ENCODE measurements at regions not wholly inside any gene's neighbourhood (a gene's known extent, or its start where the extent isn't known, plus 50 kb on each side); places are given as distances from the start of the nearest gene placed in this dataset.

DNA sequence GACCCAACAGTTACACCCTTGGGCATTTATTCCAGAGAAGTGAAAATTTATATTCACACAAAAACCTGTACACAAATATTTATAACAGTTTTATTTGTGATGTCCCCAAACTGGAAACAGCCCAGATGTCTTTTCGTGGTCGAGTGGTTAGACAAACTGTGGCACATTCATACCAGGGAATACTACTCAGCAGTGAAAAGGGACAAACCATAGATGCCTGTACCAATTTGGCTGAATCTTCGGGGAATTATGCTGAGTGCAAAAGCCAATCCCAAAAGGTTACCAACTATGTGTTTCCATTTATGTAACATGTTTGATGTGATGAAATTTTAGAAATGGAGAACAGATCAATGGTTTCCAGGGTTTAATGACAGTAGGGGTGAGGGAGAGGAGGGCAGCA is 154.3 kb downstream of the GLI2 start:
- H3K9me3 Mint-ChIP-seq: no peaks in the 10 kb centered on the region
- no peaks in the 10 kb centered on the region for H3K4me1 Mint-ChIP-seq
- DNase-seq (ENCODE audit: low spot score in 2 of 2) (no peak), ATAC-seq (replicated peaks; ENCODE audit: extremely low read depth, poor library complexity, severe bottlenecking) (no peak)
- peaks cover 15% of the 10 kb centered on the region for H3K27me3 Mint-ChIP-seq
- H3K36me3 Mint-ChIP-seq (ENCODE audit: insufficient read depth): no peaks in the 10 kb centered on the region
- no peak overlapping the region for H3K27ac Mint-ChIP-seq (ENCODE audit: low read depth)
- no peak overlapping the region for H3K4me3 Mint-ChIP-seq

DNA sequence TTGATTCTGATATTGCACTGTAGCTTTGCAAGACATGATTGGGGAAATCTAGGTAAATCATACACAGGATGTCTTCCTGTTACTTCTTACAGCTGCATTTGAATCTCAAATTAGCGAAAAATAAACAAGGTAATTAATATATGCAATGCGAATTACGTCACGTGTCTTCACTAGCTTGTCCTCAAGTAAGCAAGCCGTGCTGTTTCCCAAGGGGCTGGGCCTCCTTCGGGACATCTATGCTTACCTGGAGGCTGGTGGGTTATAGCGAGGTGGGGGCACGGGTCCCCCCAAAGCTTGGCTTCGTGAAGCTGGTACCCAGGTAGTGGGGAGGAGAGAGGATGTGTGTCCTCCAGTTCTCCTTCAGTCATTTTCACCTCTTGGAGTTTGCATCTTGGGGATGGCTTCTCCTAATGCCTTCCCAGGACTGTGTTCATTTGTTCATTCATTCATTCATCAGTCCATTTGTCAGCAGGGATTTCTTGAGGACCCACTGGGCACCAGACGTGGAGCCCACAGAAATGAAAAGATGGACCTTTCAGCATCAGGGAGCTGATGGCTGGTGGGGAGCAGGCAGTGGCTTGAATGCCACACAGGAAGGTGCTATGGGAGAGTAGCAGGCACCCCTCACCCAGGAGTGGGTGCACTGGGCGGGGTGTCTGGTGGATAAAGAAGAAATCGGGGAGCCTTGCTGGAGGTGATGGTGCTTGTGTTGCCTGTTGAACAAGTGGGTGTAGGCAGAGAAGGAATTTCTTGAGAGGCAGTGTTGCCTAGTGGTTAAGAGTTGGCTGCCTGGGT is 155.1 kb downstream of the GLI2 start:
- no peak overlapping the region for H3K4me3 Mint-ChIP-seq
- no peak for ATAC-seq (replicated peaks; ENCODE audit: extremely low read depth, poor library complexity, severe bottlenecking)
- DNase-seq (ENCODE audit: low spot score in 2 of 2): no peak
- no peaks in the 10 kb centered on the region for H3K36me3 Mint-ChIP-seq (ENCODE audit: insufficient read depth)
- no peak overlapping the region for H3K27ac Mint-ChIP-seq (ENCODE audit: low read depth)
- no peaks in the 10 kb centered on the region for H3K9me3 Mint-ChIP-seq
- H3K4me1 Mint-ChIP-seq: no peaks in the 10 kb centered on the region
- peaks cover 6% of the 10 kb centered on the region for H3K27me3 Mint-ChIP-seq

DNA sequence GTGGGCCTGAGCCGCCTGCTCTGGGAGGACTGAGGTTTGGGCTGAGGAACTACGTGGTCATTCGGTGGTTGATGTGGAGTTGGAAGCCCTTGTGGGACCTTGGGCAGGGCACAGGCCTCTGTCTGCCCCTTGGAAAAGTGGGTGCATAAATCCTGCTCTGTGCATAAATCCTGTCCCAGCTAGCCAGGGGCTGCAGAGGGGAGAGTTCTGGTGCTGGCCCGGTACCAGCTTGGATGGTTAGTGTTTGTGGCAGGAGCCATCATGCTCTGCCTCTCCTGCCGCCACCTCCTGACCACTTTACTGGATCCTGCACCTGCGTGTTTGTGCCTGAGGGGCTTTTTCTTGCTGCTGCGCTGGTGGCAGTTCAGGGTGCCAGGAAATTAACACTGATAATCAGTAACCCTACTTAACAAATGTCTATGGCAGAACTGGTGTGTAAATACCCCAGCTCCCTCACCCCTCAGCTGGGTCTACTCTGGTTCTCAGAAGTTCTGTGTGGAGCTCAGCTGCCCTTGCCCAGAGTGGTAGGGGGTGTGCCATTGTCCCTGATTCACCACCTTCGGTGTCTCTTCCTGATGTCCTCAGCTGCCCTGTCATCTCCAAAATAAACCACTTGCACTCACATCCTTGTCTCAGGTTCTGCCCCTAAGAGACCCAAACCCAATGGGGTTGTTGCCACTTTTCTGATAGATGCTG is 156.8 kb downstream of the GLI2 start:
- DNase-seq (ENCODE audit: low spot score in 2 of 2) (no peak), ATAC-seq (replicated peaks; ENCODE audit: extremely low read depth, poor library complexity, severe bottlenecking) (no peak)
- Mint-ChIP-seq H3K4me3 (no peak overlapping the region), H3K9me3 (no peaks in the 10 kb centered on the region), H3K27me3 (no peaks in the 10 kb centered on the region), H3K36me3 (ENCODE audit: insufficient read depth) (no peaks in the 10 kb centered on the region), H3K27ac (ENCODE audit: low read depth) (no peak overlapping the region), H3K4me1 (no peaks in the 10 kb centered on the region)

DNA sequence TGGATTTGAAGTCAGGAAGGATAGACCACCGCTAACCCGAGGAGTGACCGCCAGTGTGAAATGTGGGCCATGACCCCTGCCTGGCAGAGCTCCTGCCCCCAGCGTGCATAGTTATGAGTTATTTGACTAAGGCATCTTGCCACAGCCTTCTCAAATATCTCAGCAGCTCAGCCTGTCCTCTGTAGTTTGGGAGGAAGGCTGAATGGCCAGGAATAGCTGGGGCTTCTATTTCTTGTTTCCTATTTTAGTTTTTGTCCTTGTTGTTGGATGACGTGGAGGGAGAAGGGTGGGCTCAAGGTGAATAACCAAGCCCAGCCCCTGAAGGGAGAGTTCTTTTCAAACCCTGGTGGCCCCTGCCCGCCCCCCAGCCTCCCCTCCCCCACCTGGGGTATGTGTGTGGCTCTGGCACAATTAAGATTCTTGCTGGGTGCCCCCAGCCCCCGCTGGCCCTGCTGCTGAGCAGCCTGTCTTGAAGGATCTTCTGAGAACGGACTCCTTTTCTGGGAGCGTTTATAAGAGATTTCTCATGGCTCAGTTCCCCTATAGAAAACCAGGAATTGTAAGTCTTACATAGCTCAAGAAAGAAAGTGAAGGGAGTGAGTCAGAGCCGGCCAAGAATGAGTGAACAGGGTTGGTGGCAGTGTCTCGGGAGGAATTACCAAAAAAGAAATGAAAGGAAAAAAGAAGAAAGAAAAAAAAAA is 157.4 kb downstream of the GLI2 start:
- no peak overlapping the region for H3K4me3 Mint-ChIP-seq
- H3K27me3 Mint-ChIP-seq: no peaks in the 10 kb centered on the region
- ATAC-seq (replicated peaks; ENCODE audit: extremely low read depth, poor library complexity, severe bottlenecking): no peak
- no peaks in the 10 kb centered on the region for H3K9me3 Mint-ChIP-seq
- H3K36me3 Mint-ChIP-seq (ENCODE audit: insufficient read depth): no peaks in the 10 kb centered on the region
- no peak for DNase-seq (ENCODE audit: low spot score in 2 of 2)
- no peak overlapping the region for H3K27ac Mint-ChIP-seq (ENCODE audit: low read depth)
- no peaks in the 10 kb centered on the region for H3K4me1 Mint-ChIP-seq

DNA sequence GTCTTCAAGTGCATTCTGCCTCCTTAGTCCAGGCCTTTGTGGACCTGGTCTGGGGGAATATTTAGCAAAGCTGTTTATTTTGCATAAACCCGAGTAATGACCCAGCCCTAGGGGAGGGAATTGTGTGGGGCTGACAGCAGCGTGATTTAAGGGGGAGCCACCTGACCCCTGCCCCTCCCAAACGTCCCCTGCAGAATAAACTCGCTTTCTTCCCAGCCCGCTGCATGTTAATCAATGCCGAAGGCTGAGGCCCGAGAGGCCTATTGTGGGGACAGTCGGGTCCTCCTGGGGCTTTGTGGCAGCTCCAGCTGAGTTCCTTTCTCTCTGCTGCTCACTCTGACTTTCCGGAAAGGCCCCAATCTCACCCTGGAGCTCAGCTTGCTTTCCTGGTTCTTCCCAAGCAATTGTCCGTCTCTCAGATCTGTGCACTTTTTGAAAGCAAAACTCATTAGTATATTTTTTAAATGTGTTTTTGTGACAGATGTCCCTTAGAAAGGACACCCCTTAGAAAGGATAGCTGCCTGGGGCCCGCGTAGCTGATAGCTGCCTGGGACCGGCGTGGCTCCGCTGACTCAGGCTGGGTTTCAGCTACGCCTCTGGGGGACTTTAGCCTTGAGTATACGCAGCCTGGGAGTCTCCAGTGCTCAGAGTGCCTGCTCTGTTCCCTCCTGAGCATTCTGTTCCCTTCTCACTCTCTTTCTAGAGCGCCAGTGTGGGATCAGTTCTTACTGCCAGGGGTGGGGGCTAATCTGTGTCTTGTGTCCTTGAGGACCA is 158.3 kb downstream of the GLI2 start:
- H3K36me3 Mint-ChIP-seq (ENCODE audit: insufficient read depth): no peaks in the 10 kb centered on the region
- no peak overlapping the region for H3K27ac Mint-ChIP-seq (ENCODE audit: low read depth)
- ATAC-seq (replicated peaks; ENCODE audit: extremely low read depth, poor library complexity, severe bottlenecking) (no peak), DNase-seq (ENCODE audit: low spot score in 2 of 2) (no peak)
- H3K9me3 Mint-ChIP-seq: no peaks in the 10 kb centered on the region
- H3K27me3 Mint-ChIP-seq: no peaks in the 10 kb centered on the region
- H3K4me3 Mint-ChIP-seq: no peak overlapping the region
- no peaks in the 10 kb centered on the region for H3K4me1 Mint-ChIP-seq

DNA sequence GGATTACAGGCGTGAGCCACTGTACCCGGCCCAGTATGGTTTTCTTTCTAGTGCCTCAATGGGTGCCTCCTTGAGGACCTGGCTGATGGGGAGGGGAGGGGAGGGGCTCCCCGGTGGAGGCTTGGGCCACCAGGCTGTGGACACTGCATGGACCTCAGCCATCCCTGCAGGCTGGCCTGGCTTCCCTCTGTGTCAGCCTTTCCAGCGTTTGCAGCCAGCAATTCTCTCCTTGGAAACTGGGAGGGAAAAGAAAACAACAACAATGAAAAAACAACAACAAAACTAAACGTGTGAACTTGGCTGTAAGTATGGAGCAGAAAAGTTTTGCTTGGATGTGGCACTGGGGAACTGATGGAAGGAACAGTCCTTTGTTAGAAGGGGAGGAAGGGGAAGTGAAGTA is 159.3 kb downstream of the GLI2 start:
- Mint-ChIP-seq H3K36me3 (ENCODE audit: insufficient read depth) (no peaks in the 10 kb centered on the region), H3K4me3 (no peak overlapping the region), H3K27me3 (no peaks in the 10 kb centered on the region), H3K4me1 (no peaks in the 10 kb centered on the region), H3K9me3 (no peaks in the 10 kb centered on the region), H3K27ac (ENCODE audit: low read depth) (no peak overlapping the region)
- DNase-seq (ENCODE audit: low spot score in 2 of 2): no peak
- no peak for ATAC-seq (replicated peaks; ENCODE audit: extremely low read depth, poor library complexity, severe bottlenecking)

DNA sequence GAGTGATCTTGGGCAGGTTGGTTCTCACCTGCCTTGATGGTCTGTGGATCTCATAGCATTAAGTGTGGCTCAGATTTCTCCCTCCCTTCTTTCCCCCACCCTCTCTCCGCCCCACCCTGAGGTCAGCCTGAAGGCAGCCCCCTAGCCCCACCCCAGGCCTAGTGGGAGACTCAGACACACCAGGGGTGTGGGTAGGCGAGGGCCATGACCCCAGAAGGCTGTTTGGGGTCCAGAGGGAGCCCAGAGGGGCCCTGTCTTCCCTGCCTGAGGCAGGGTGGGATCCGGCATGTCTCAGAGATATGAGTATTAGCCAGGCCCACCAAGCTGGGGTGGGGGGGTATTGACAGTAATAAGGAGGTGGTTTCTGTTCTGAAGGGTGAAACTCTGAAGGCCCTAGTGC is 160.5 kb downstream of the GLI2 start:
- Mint-ChIP-seq H3K27ac (ENCODE audit: low read depth) (no peak overlapping the region), H3K27me3 (no peaks in the 10 kb centered on the region), H3K4me1 (no peaks in the 10 kb centered on the region), H3K9me3 (no peaks in the 10 kb centered on the region), H3K4me3 (no peak overlapping the region), H3K36me3 (ENCODE audit: insufficient read depth) (no peaks in the 10 kb centered on the region)
- no peak for ATAC-seq (replicated peaks; ENCODE audit: extremely low read depth, poor library complexity, severe bottlenecking)
- no peak for DNase-seq (ENCODE audit: low spot score in 2 of 2)

DNA sequence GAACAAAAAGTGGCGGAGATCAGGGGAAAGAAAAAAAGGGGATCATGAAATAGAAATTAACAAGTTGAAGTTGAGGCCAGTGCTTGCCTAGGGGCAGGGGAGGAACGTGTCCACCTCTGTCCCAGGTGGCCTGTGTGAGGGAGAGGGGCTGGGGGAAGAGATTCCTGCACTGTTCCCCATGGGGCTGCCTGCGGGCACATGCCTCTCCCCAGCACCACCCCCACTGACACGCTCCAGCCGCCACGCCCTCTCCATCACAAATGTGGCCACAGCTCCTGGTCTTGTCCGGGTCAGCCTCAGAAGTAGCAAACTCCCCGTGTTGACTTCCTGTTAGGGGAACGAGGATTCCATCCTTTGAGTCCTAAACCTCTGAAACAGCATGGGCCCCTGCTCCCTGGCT is 161.2 kb downstream of the GLI2 start:
- Mint-ChIP-seq H3K27me3 (peaks cover 1% of the 10 kb centered on the region), H3K4me3 (no peak overlapping the region), H3K36me3 (ENCODE audit: insufficient read depth) (no peaks in the 10 kb centered on the region), H3K9me3 (no peaks in the 10 kb centered on the region), H3K4me1 (no peaks in the 10 kb centered on the region), H3K27ac (ENCODE audit: low read depth) (no peak overlapping the region)
- ATAC-seq (replicated peaks; ENCODE audit: extremely low read depth, poor library complexity, severe bottlenecking): no peak
- DNase-seq (ENCODE audit: low spot score in 2 of 2): no peak

DNA sequence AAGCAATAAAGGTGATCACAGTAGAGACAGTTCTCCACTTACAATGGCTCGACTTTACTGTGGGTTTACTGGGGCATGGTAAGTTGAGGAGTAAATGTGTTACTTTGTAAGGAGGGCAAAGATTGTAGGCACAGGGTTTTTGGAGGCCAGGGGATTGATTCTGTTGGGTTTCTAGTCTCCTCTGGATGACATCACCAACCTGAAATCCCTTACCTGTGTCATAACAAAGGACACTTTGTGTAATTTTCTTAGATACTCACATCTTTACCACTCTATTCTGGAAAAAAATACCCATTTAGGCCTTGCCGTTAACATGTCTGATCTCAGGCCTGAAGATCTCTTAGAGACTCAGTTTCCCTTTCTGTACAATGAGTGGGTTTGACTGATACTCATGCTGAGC is 161.7 kb downstream of the GLI2 start:
- H3K27me3 Mint-ChIP-seq: peaks cover 6% of the 10 kb centered on the region
- no peaks in the 10 kb centered on the region for H3K4me1 Mint-ChIP-seq
- H3K27ac Mint-ChIP-seq (ENCODE audit: low read depth): no peak overlapping the region

DNA sequence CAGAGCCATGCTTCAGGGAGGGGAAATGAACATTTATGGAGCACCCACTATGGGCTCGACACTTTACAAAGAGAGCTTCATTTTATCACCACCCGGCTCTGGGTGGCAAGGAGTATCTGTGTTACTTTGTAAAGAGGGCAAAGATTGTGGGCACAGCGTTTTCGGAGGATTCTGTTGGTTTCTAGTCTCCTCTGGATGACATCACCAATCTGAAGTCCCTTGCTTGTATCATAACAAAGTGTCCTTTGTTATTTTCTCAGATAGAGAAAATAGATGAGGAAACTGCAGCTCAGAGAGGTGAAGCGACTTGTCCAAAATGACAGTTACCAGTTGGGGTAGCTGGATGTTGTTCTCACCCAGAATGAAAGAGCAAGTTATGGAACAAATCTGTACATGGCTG is 162.8 kb downstream of the GLI2 start:
- no peak for ATAC-seq (replicated peaks; ENCODE audit: extremely low read depth, poor library complexity, severe bottlenecking)
- peaks cover 14% of the 10 kb centered on the region for H3K27me3 Mint-ChIP-seq
- no peaks in the 10 kb centered on the region for H3K36me3 Mint-ChIP-seq (ENCODE audit: insufficient read depth)

More for the DNA sequence above, 161.7 kb downstream of the GLI2 start:
- ATAC-seq (replicated peaks; ENCODE audit: extremely low read depth, poor library complexity, severe bottlenecking) (no peak), DNase-seq (ENCODE audit: low spot score in 2 of 2) (no peak)
- Mint-ChIP-seq H3K9me3 (no peaks in the 10 kb centered on the region), H3K4me3 (no peak overlapping the region), H3K36me3 (ENCODE audit: insufficient read depth) (no peaks in the 10 kb centered on the region)

DNA sequence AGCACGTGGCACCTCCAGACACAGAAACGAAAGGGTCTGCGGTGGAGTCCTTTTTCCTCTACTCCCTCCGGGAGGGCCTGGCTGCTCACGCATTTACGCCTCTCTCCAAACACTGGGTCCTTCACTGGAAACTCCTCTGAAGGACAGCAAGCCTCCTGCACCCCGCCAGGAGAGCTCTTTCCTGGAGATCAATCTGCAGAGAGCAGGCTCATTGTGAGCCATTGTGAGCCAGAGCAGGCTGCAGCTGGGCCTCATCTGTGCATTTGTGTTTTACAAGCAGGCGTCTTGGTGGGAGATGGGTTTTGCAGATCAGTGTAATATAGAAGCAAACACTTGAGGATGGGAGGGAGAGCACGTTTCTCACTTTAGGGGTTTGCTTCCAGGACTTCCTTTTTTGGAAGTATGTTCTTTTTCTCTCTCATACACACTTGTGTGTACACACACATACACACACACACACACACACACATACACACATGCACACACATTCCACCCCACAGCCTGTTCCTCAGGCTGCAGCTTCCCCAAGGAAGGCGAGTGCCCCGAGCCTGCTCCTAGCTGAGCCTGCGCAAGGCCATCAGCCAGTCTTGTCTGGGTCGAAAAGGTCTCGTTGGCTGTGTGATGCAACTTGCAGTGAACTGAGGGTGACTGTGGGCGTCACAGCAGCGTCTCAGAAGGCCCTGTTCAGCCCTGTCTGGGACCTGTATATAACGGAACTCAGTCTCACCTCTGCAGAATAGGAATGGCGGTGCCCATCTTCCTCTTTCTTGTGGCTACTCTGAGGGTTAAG is 163.5 kb downstream of the GLI2 start:
- no peaks in the 10 kb centered on the region for H3K4me1 Mint-ChIP-seq
- no peaks in the 10 kb centered on the region for H3K36me3 Mint-ChIP-seq (ENCODE audit: insufficient read depth)
- no peaks in the 10 kb centered on the region for H3K9me3 Mint-ChIP-seq
- H3K27ac Mint-ChIP-seq (ENCODE audit: low read depth): no peak overlapping the region
- no peak for DNase-seq (ENCODE audit: low spot score in 2 of 2)
- no peak for ATAC-seq (replicated peaks; ENCODE audit: extremely low read depth, poor library complexity, severe bottlenecking)
- no peak overlapping the region for H3K4me3 Mint-ChIP-seq
- peaks cover 14% of the 10 kb centered on the region for H3K27me3 Mint-ChIP-seq

More for the DNA sequence above, 162.8 kb downstream of the GLI2 start:
- Mint-ChIP-seq H3K4me3 (no peak overlapping the region), H3K4me1 (no peaks in the 10 kb centered on the region), H3K9me3 (no peaks in the 10 kb centered on the region), H3K27ac (ENCODE audit: low read depth) (no peak overlapping the region)
- no peak for DNase-seq (ENCODE audit: low spot score in 2 of 2)

DNA sequence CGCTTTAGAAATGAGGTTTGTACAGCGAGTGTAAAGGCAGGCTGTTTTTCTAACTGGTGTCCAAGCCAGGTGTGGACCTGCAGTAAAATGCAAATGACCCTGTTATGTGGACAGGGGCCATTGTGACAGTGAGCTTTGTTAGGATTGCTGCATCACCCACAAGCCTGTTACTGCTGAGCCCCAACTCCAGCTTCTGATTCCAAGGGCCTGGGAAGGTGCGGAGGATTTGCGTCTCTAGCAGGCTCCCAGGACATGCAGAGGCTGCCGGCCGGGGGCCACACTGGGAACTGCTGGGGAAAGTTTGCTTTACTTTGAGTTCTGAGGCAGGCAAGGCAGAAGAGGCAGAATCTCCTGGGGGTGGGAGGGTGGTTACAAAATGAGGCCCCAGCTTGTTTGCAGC is 164.1 kb downstream of the GLI2 start:
- no peaks in the 10 kb centered on the region for H3K9me3 Mint-ChIP-seq
- no peaks in the 10 kb centered on the region for H3K36me3 Mint-ChIP-seq (ENCODE audit: insufficient read depth)
- no peaks in the 10 kb centered on the region for H3K4me1 Mint-ChIP-seq
- no peak for DNase-seq (ENCODE audit: low spot score in 2 of 2)
- H3K27ac Mint-ChIP-seq (ENCODE audit: low read depth): no peak overlapping the region
- ATAC-seq (replicated peaks; ENCODE audit: extremely low read depth, poor library complexity, severe bottlenecking): no peak
- no peak overlapping the region for H3K4me3 Mint-ChIP-seq
- peaks cover 14% of the 10 kb centered on the region for H3K27me3 Mint-ChIP-seq

Measured in central memory CD8-positive, alpha-beta T cell (primary cell).